Ishikawa (cell line): ENCODE measurements at regions not wholly inside any gene's neighbourhood (a gene's known extent, or its start where the extent isn't known, plus 50 kb on each side); places are given as distances from the start of the nearest gene placed in this dataset.

Source experiments
- EGR1 ChIP-seq: IDR thresholded peaks from 2 replicates; pipeline ENCODE4 v1.6.1; 2012
- ZBTB7A ChIP-seq: IDR thresholded peaks from 2 replicates; pipeline ENCODE4 v1.6.1; 2012; ENCODE audit warnings: low read depth

- TF ChIP-seq EGR1: no peak
- no peak for TF ChIP-seq ZBTB7A
These were observed 377.9 kb downstream of the DNAJB9 start for GRCh38 chr7:108947526-108947925.
